ENCODE measurements at regions not wholly inside any gene's neighbourhood (a gene's known extent, or its start where the extent isn't known, plus 50 kb on each side); places are given as distances from the start of the nearest gene placed in this dataset.
"Not testable (repeated sequence)": the region's sequence is repeated elsewhere in the genome, so short reads cannot be mapped to it uniquely, and the experiment has no call there.

- no peak for DNase-seq
Observed at GRCh38 chr7:52472006-52472620, 563.3 kb upstream of the POM121L12 start.

- DNase-seq, result no peak
Observed at GRCh38 chr7:52465216-52465615, 570.2 kb upstream of the POM121L12 start.

- no peak for DNase-seq
Observed at GRCh38 chr7:52463341-52463740, 572.1 kb upstream of the POM121L12 start.

GRCh38 chr7:52462474-52462873 is 573.0 kb upstream of the POM121L12 start:
- DNase-seq, result no peak

- no peak for DNase-seq
Observed at GRCh38 chr7:52455571-52455970, 579.9 kb upstream of the POM121L12 start.

GRCh38 chr7:52450816-52451215 is 584.6 kb upstream of the POM121L12 start:
- DNase-seq, result no peak

- DNase-seq, result no peak
Observed at GRCh38 chr7:52447581-52448180, 587.8 kb upstream of the POM121L12 start.

GRCh38 chr7:52436278-52436677 is 599.2 kb upstream of the POM121L12 start:
- DNase-seq, result no peak

- DNase-seq, result no peak
Observed at GRCh38 chr7:52431082-52431815, 604.2 kb upstream of the POM121L12 start.

- DNase-seq, result no peak
Observed at GRCh38 chr7:52423251-52423650, 612.2 kb upstream of the POM121L12 start.

GRCh38 chr7:52413051-52413450 is 622.4 kb upstream of the POM121L12 start:
- DNase-seq, result no peak

GRCh38 chr7:52410032-52410431 is 625.4 kb upstream of the POM121L12 start:
- no peak for DNase-seq

GRCh38 chr7:52406808-52407207 is 628.6 kb upstream of the POM121L12 start:
- DNase-seq, result no peak

GRCh38 chr7:52382731-52383130 is 652.7 kb upstream of the POM121L12 start:
- no peak for DNase-seq

- no peak for DNase-seq
Observed at GRCh38 chr7:52369922-52370321, 665.5 kb upstream of the POM121L12 start.

- no peak for DNase-seq
Observed at GRCh38 chr7:52365349-52365748, 670.1 kb upstream of the POM121L12 start.

GRCh38 chr7:52362521-52362920 is 672.9 kb upstream of the POM121L12 start:
- no peak for DNase-seq

GRCh38 chr7:52360541-52360940 is 674.9 kb upstream of the POM121L12 start:
- no peak for DNase-seq

GRCh38 chr7:52355053-52355452 is 680.4 kb upstream of the POM121L12 start:
- no peak for DNase-seq

GRCh38 chr7:52352013-52352981 is 683.1 kb upstream of the POM121L12 start:
- no peak for DNase-seq

- DNase-seq, result no peak
Observed at GRCh38 chr7:52344015-52344414, 691.4 kb upstream of the POM121L12 start.

GRCh38 chr7:52340067-52340466 is 695.4 kb upstream of the POM121L12 start:
- DNase-seq, result no peak

GRCh38 chr7:52328328-52328727 is 707.1 kb upstream of the POM121L12 start:
- not testable (repeated sequence) for DNase-seq

Data from CD4-positive, alpha-beta T cell treated with Interleukin-6 for 4 hours (primary cell).